PC-3 (cell line): ENCODE measurements at regions not wholly inside any gene's neighbourhood (a gene's known extent, or its start where the extent isn't known, plus 50 kb on each side); places are given as distances from the start of the nearest gene placed in this dataset.
A peak's percentile ranks its signal among the peaks of the same experiment; 100 is the strongest.

Experiments
- ATAC-seq: fragments of 200-7000 bp; cut with Tn5 transposase; 2 replicates; pipeline ENCODE4 v1.9.1; 2020; ENCODE audit warnings: mild to moderate bottlenecking, moderate library complexity
- BruUV-seq: library from RNA; stranded (reverse); fragments of 400-500 nt; replicated peaks from 2 replicates; lab custom pipeline; 2021; lab: Mats Ljungman, UMichigan
- CTCF ChIA-PET: fragments of 300-600 bp; sonication (Branson Sonifier 250); formaldehyde crosslinking; loops from one replicate; lab custom pipeline; 2022; ENCODE audit warnings: antibody characterized with exemption; lab: Charles Lee
- POLR2A ChIA-PET: fragments of 300-600 bp; sonication (Branson Sonifier 250); formaldehyde crosslinking; loops from one replicate; lab custom pipeline; 2022; ENCODE audit warnings: antibody characterized with exemption; ENCODE audit not compliant: unreplicated experiment; lab: Charles Lee
- DNase-seq: peaks from one replicate; pipeline ENCODE4 v3.0.0-alpha.2; 2015
- H2AFZ ChIP-seq: fragments of 300-600 bp; sonication (generic); 2 replicates; pipeline ENCODE4 v1.6.0; 2016; ENCODE audit warnings: antibody characterized with exemption, low read length
- H3F3A ChIP-seq: fragments of 300-600 bp; sonication (generic); one replicate; pipeline ENCODE4 v1.6.0; 2017; ENCODE audit warnings: antibody characterized with exemption, low read length, control low read depth, mild to moderate bottlenecking; ENCODE audit not compliant: unreplicated experiment
- H3K27ac ChIP-seq: fragments of 300-600 bp; sonication (generic); 2 replicates; pipeline ENCODE4 v1.5.1; 2016; ENCODE audit warnings: mild to moderate bottlenecking, low read length
- H3K27me3 ChIP-seq: fragments of 300-600 bp; sonication (generic); 2 replicates; pipeline ENCODE4 v1.6.1; 2016; ENCODE audit warnings: low read length, mixed read lengths
- H3K36me3 ChIP-seq: fragments of 300-600 bp; sonication (generic); 2 replicates; pipeline ENCODE4 v1.6.1; 2016; ENCODE audit warnings: low read depth, mixed run types, low read length, mixed read lengths
- H3K4me1 ChIP-seq: fragments of 300-600 bp; sonication (generic); 2 replicates; pipeline ENCODE4 v1.5.1; 2016; ENCODE audit warnings: low read length; ENCODE audit not compliant: insufficient read depth
- H3K4me2 ChIP-seq: fragments of 300-600 bp; sonication (generic); 2 replicates; pipeline ENCODE4 v1.6.0; 2016; ENCODE audit warnings: low read length
- H3K4me3 ChIP-seq: fragments of 300-600 bp; sonication (generic); 2 replicates; pipeline ENCODE4 v1.5.1; 2016; ENCODE audit warnings: mild to moderate bottlenecking, low read length, mixed read lengths
- H3K79me2 ChIP-seq: fragments of 300-600 bp; sonication (generic); 2 replicates; pipeline ENCODE4 v1.6.1; 2017; ENCODE audit warnings: low read length, mixed read lengths
- H3K9ac ChIP-seq: fragments of 300-600 bp; sonication (generic); 2 replicates; pipeline ENCODE4 v1.6.0; 2016; ENCODE audit warnings: mild to moderate bottlenecking, low read length
- H3K9me2 ChIP-seq: fragments of 300-600 bp; sonication (generic); replicated peaks from 2 replicates; pipeline ENCODE4 v1.6.1; 2016; ENCODE audit warnings: mixed run types, low read length, mixed read lengths
- H3K9me3 ChIP-seq: fragments of 300-600 bp; sonication (generic); 2 replicates; pipeline ENCODE4 v1.6.1; 2016; ENCODE audit warnings: low read length, mixed read lengths
- H4K20me1 ChIP-seq: fragments of 300-600 bp; sonication (generic); 2 replicates; pipeline ENCODE4 v1.6.1; 2016; ENCODE audit warnings: low read length, mixed read lengths
- EZH2 ChIP-seq: fragments of 300-600 bp; sonication (generic); IDR thresholded peaks from one replicate; pipeline ENCODE4 v1.6.1; 2017; ENCODE audit warnings: antibody characterized with exemption, mild to moderate bottlenecking, low read length; ENCODE audit not compliant: unreplicated experiment
- EZH2phosphoT487 ChIP-seq: fragments of 300-600 bp; sonication (generic); IDR thresholded peaks from 2 replicates; pipeline ENCODE4 v1.6.1; 2018; ENCODE audit warnings: mild to moderate bottlenecking, antibody characterized with exemption, low read length, borderline replicate concordance
- intact Hi-C: fragments of 100-400 bp; cut with micrococcal nuclease; formaldehyde crosslinking; loops from 2 replicates; pipeline ENCODE4 v1.9.0; 2023
- TF ChIP-seq, protein P1 (sequence below): fragments of 300-600 bp; sonication (generic); conservative IDR thresholded peaks from 2 replicates; pipeline ENCODE4 v1.5.1; 2017; ENCODE audit warnings: antibody characterized with exemption, low read depth, mild to moderate bottlenecking, low read length

DNA sequence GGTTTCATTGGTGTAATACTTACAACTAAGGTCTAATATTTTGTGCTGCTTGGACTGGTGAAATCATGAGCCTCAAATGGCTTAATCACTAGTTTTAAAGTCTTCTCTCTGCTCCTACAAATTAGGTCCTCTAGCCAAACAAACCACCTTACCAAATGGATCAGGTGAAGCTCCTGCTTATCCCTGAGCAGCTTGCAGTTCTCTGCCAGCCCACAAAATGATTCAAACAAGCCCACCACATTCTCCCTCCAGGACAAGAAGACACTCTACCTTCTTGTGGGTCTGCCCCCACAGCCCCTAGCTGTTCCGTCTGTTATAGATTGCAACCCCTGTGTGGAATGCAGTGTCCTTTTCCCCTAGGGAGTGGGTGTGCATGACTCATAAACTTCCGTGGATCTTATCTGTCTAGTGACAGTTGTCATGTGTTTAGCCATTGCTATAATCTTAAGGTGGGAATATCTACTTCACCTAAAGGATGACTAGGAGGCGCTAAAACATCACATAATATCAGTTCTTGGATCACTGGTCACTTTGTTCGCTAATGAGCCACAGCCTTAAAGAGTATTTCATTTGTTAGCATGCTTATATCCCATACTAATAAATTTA lies 940.5 kb upstream of the MANEA start:
- Histone ChIP-seq H3K4me3 (no peak overlapping the region), H3K9me2 (no peaks in the 10 kb centered on the region), H3K4me1 (no peaks in the 10 kb centered on the region), H3K27ac (no peak overlapping the region), H4K20me1 (no peaks in the 10 kb centered on the region), H3K27me3 (no peaks in the 10 kb centered on the region), H3K4me2 (no peak overlapping the region), H2AFZ (no peak overlapping the region), H3K36me3 (no peaks in the 10 kb centered on the region), H3K9ac (no peak overlapping the region), H3F3A (no peaks in the 10 kb centered on the region), H3K9me3 (no peaks in the 10 kb centered on the region), H3K79me2 (no peaks in the 10 kb centered on the region)
- CTCF ChIA-PET: no interaction called here
- intact Hi-C loops: loop anchor here (1.0 to 10.0 kb wide), 3 partner anchors 312 to 496 kb away; no protein-coding TSS in a partner anchor
- peak; percentile 64 for ATAC-seq
- POLR2A ChIA-PET: no interaction called here
- DNase-seq: peak; percentile 17
- TF ChIP-seq EZH2: no peak
- TF ChIP-seq, protein P1, sequence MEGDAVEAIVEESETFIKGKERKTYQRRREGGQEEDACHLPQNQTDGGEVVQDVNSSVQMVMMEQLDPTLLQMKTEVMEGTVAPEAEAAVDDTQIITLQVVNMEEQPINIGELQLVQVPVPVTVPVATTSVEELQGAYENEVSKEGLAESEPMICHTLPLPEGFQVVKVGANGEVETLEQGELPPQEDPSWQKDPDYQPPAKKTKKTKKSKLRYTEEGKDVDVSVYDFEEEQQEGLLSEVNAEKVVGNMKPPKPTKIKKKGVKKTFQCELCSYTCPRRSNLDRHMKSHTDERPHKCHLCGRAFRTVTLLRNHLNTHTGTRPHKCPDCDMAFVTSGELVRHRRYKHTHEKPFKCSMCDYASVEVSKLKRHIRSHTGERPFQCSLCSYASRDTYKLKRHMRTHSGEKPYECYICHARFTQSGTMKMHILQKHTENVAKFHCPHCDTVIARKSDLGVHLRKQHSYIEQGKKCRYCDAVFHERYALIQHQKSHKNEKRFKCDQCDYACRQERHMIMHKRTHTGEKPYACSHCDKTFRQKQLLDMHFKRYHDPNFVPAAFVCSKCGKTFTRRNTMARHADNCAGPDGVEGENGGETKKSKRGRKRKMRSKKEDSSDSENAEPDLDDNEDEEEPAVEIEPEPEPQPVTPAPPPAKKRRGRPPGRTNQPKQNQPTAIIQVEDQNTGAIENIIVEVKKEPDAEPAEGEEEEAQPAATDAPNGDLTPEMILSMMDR: peak; percentile 43; the same call in 1 of the 2 replicates
- no TSS peak for BruUV-seq

DNA sequence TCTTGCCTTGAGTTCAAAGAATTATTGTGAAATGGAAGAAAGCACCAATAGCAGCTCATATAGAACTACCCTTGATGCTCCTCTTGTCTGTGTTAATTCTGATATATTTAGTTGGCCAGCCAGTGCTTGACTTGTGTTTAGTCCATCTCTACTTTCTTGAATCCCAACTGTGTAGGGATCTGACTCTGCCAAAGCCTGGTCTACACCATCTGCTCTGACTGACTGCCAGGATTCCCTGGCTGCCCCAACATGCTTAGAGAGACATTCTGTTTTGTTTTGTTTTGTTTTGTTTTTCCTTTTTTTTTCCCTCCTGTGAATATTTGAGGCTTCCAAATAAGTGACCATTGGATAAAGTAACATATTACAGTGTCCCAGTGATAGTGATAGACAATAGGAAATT lies 953.7 kb upstream of the MANEA start:
- Histone ChIP-seq H3K36me3 (no peaks in the 10 kb centered on the region), H3F3A (no peaks in the 10 kb centered on the region), H3K9me2 (no peaks in the 10 kb centered on the region), H2AFZ (no peak overlapping the region), H3K9me3 (no peaks in the 10 kb centered on the region), H3K27ac (no peak overlapping the region), H3K9ac (no peak overlapping the region), H3K4me2 (no peak overlapping the region), H3K27me3 (no peaks in the 10 kb centered on the region), H3K4me3 (no peak overlapping the region), H4K20me1 (no peaks in the 10 kb centered on the region), H3K79me2 (no peaks in the 10 kb centered on the region), H3K4me1 (no peaks in the 10 kb centered on the region)
- ATAC-seq (no peak), DNase-seq (no peak)
- CTCF ChIA-PET: no interaction called here
- no peak for TF ChIP-seq EZH2
- TF ChIP-seq, protein P1: no peak
- no peak for TF ChIP-seq EZH2phosphoT487
- intact Hi-C loops: no loop called here
- BruUV-seq: no TSS peak
- POLR2A ChIA-PET: no interaction called here

DNA sequence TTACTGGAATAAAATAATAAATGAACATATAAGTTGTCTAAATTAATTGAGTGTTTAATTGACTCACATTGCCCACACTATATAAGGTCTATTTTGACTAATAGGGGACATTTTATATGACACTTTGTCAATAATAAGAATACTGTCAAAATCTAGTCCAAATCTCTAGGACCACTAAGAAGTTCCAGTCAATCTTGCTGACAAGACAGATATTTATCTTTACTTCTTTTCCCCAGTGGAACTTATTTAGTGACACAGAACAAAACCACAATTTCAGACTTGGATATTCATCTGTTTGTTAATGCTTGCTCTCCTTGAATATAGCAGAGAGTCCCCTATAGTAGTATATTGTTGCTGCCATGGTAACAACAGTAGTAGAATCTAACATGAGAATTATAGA lies 954.6 kb upstream of the MANEA start:
- POLR2A ChIA-PET: no interaction called here
- Histone ChIP-seq H3K4me2 (no peak overlapping the region), H3K36me3 (no peaks in the 10 kb centered on the region), H2AFZ (no peak overlapping the region), H3K79me2 (no peaks in the 10 kb centered on the region), H3K27me3 (no peaks in the 10 kb centered on the region), H3K9me2 (no peaks in the 10 kb centered on the region), H3K9me3 (no peaks in the 10 kb centered on the region), H3K27ac (no peak overlapping the region), H3K4me3 (no peak overlapping the region), H4K20me1 (no peaks in the 10 kb centered on the region), H3F3A (no peaks in the 10 kb centered on the region), H3K4me1 (no peaks in the 10 kb centered on the region), H3K9ac (no peak overlapping the region)
- CTCF ChIA-PET: no interaction called here
- TF ChIP-seq, protein P1: no peak
- no peak for TF ChIP-seq EZH2
- TF ChIP-seq EZH2phosphoT487: no peak
- DNase-seq (no peak), ATAC-seq (no peak)
- intact Hi-C loops: no loop called here
- no TSS peak for BruUV-seq
